Stimulated activated CD4-positive, alpha-beta T cell treated with anti-CD3 and anti-CD28 coated beads, Interleukin-12 subunit alpha, Interleukin-12 subunit beta, amount 100 ng/mL, for 4 hours (primary cell): ENCODE measurements at regions not wholly inside any gene's neighbourhood (a gene's known extent, or its start where the extent isn't known, plus 50 kb on each side); places are given as distances from the start of the nearest gene placed in this dataset.
"Not testable (repeated sequence)": the region's sequence is repeated elsewhere in the genome, so short reads cannot be mapped to it uniquely, and the experiment has no call there.

ENCODE experiments used
- DNase-seq: peaks from one replicate; pipeline ENCODE4 v3.0.0-alpha.2; 2020

GRCh38 chr18:47727409-47727808 lies 203.1 kb downstream of the SMAD2 start:
- DNase-seq: no peak

- no peak for DNase-seq
Measured at GRCh38 chr18:47726550-47726949, 203.9 kb downstream of the SMAD2 start.

- no peak for DNase-seq
Measured at GRCh38 chr18:47725656-47726055, 204.8 kb downstream of the SMAD2 start.

GRCh38 chr18:47724186-47724975 lies 206.1 kb downstream of the SMAD2 start:
- no peak for DNase-seq

- DNase-seq: no peak
Measured at GRCh38 chr18:47721876-47722275, 208.6 kb downstream of the SMAD2 start.

- no peak for DNase-seq
Measured at GRCh38 chr18:47720741-47721140, 209.7 kb downstream of the SMAD2 start.

- DNase-seq: no peak
Measured at GRCh38 chr18:47719096-47719780, 211.2 kb downstream of the SMAD2 start.

- no peak for DNase-seq
Measured at GRCh38 chr18:47718646-47719045, 211.8 kb downstream of the SMAD2 start.

GRCh38 chr18:47717257-47717656 lies 213.2 kb downstream of the SMAD2 start:
- DNase-seq: no peak

- no peak for DNase-seq
Measured at GRCh38 chr18:47716632-47717185, 213.8 kb downstream of the SMAD2 start.

GRCh38 chr18:47710451-47710850 lies 220.0 kb downstream of the SMAD2 start:
- no peak for DNase-seq

GRCh38 chr18:47709556-47709955 lies 220.9 kb downstream of the SMAD2 start:
- no peak for DNase-seq

GRCh38 chr18:47708206-47708605 lies 222.3 kb downstream of the SMAD2 start:
- DNase-seq: no peak

- no peak for DNase-seq
Measured at GRCh38 chr18:47701134-47701533, 229.3 kb downstream of the SMAD2 start.

- DNase-seq: no peak
Measured at GRCh38 chr18:47696870-47697269, 233.6 kb downstream of the SMAD2 start.

GRCh38 chr18:47691611-47692010 lies 238.8 kb downstream of the SMAD2 start:
- no peak for DNase-seq

GRCh38 chr18:47690778-47691177 lies 239.7 kb downstream of the SMAD2 start:
- DNase-seq: not testable (repeated sequence)

- DNase-seq: no peak
Measured at GRCh38 chr18:47689371-47689770, 241.1 kb downstream of the SMAD2 start.

GRCh38 chr18:47686806-47687205 lies 243.7 kb downstream of the SMAD2 start:
- no peak for DNase-seq

GRCh38 chr18:47683774-47684173 lies 246.7 kb downstream of the SMAD2 start:
- DNase-seq: no peak

GRCh38 chr18:47682876-47683275 lies 247.6 kb downstream of the SMAD2 start:
- DNase-seq: no peak

GRCh38 chr18:47680488-47680887 lies 250.0 kb downstream of the SMAD2 start:
- DNase-seq: no peak

- no peak for DNase-seq
Measured at GRCh38 chr18:47679864-47680263, 250.6 kb downstream of the SMAD2 start.

- no peak for DNase-seq
Measured at GRCh38 chr18:47677952-47678351, 252.5 kb downstream of the SMAD2 start.
